ENCODE measurements at regions not wholly inside any gene's neighbourhood (a gene's known extent, or its start where the extent isn't known, plus 50 kb on each side); places are given as distances from the start of the nearest gene placed in this dataset.
A peak's percentile ranks its signal among the peaks of the same experiment; 100 is the strongest.
"Not testable (repeated sequence)": the region's sequence is repeated elsewhere in the genome, so short reads cannot be mapped to it uniquely, and the experiment has no call there.

GRCh38 chr3:71994203-71994602, 209.3 kb upstream of the PROK2 start:
- no peak for DNase-seq

- DNase-seq, result no peak
These were observed 206.7 kb upstream of the PROK2 start for GRCh38 chr3:71991681-71992080.

GRCh38 chr3:71991046-71991445, 206.1 kb upstream of the PROK2 start:
- no peak for DNase-seq

GRCh38 chr3:71990545-71990944, 205.6 kb upstream of the PROK2 start:
- no peak for DNase-seq

- no peak for DNase-seq
These were observed 204.2 kb upstream of the PROK2 start for GRCh38 chr3:71989165-71989564.

GRCh38 chr3:71987828-71988227, 202.9 kb upstream of the PROK2 start:
- DNase-seq, result no peak

- DNase-seq, result no peak
These were observed 202.3 kb upstream of the PROK2 start for GRCh38 chr3:71987089-71987735.

GRCh38 chr3:71986606-71987005, 201.7 kb upstream of the PROK2 start:
- DNase-seq, result no peak

GRCh38 chr3:71984843-71985613, 200.1 kb upstream of the PROK2 start:
- no peak for DNase-seq

- DNase-seq, result no peak
These were observed 198.7 kb upstream of the PROK2 start for GRCh38 chr3:71983694-71984093.

GRCh38 chr3:71982506-71983258, 197.7 kb upstream of the PROK2 start:
- not testable (repeated sequence) for DNase-seq

GRCh38 chr3:71979175-71979574, 194.2 kb upstream of the PROK2 start:
- no peak for DNase-seq

- no peak for DNase-seq
These were observed 193.3 kb upstream of the PROK2 start for GRCh38 chr3:71978150-71978721.

GRCh38 chr3:71977525-71977924, 192.6 kb upstream of the PROK2 start:
- DNase-seq, result no peak

GRCh38 chr3:71975573-71975972, 190.6 kb upstream of the PROK2 start:
- DNase-seq, result no peak

- DNase-seq, result no peak
These were observed 189.8 kb upstream of the PROK2 start for GRCh38 chr3:71974786-71975185.

GRCh38 chr3:71973274-71974030, 188.5 kb upstream of the PROK2 start:
- DNase-seq, result peak; percentile 9

GRCh38 chr3:71972031-71972430, 187.1 kb upstream of the PROK2 start:
- DNase-seq, result no peak

GRCh38 chr3:71968544-71968943, 183.6 kb upstream of the PROK2 start:
- DNase-seq, result no peak

- no peak for DNase-seq
These were observed 181.2 kb upstream of the PROK2 start for GRCh38 chr3:71966185-71966584.

GRCh38 chr3:71964170-71964569, 179.2 kb upstream of the PROK2 start:
- DNase-seq, result no peak

GRCh38 chr3:71962561-71963240, 177.8 kb upstream of the PROK2 start:
- DNase-seq, result peak; percentile 43

All from NCI-H1694 (cell line).